B cell (primary cell): ENCODE measurements at regions not wholly inside any gene's neighbourhood (a gene's known extent, or its start where the extent isn't known, plus 50 kb on each side); places are given as distances from the start of the nearest gene placed in this dataset.

Source experiments
- ATAC-seq: fragments of 200-7000 bp; cut with Tn5 transposase; one replicate; pipeline ENCODE4 v1.10.0; 2021; ENCODE audit warnings: low read depth, mild to moderate bottlenecking, moderate number of reproducible peaks, moderate library complexity
- CTCF ChIA-PET: fragments of 350-600 bp; sonication (Branson Sonifier 250); formaldehyde crosslinking; loops from one replicate; lab custom pipeline; 2021; ENCODE audit warnings: antibody characterized with exemption, inconsistent platforms; lab: Charles Lee
- POLR2A ChIA-PET: fragments of 350-600 bp; sonication (Branson Sonifier 250); formaldehyde crosslinking; loops from one replicate; lab custom pipeline; 2021; ENCODE audit warnings: antibody characterized with exemption; lab: Charles Lee
- DNase-seq: peaks from one replicate; pipeline ENCODE4 v3.0.0; 2013
- H2AFZ ChIP-seq: 2 replicates; pipeline ENCODE4 v1.6.1; 2012; ENCODE audit warnings: mild to moderate bottlenecking, low read depth, low read length; ENCODE audit not compliant: insufficient read depth, poor library complexity, severe bottlenecking
- H3K27ac ChIP-seq, 2 donors: 1 replicate in 1 of 2; 2 replicates in 1 of 2; pipeline ENCODE4 v1.5.1; 2012 to 2013; ENCODE audit warnings: low read length in 2 of 2, mild to moderate bottlenecking in 2 of 2, moderate library complexity in 1 of 2
- H3K27me3 ChIP-seq, 4 experiments: fragments of 200-600 bp in 1 of 4; sonication (generic) in 1 of 4; replicated peaks in 1 of 4; 1 replicate in 2 of 4; 2 replicates in 2 of 4; pipeline versions ENCODE4 v1.6.1 to v1.7.0; 2013 to 2016; ENCODE audit warnings: low read length in 3 of 4, mild to moderate bottlenecking in 2 of 4, mixed read lengths in 1 of 4, moderate library complexity in 1 of 4; ENCODE audit not compliant: insufficient read depth in 4 of 4, control insufficient read depth in 3 of 4; ENCODE audit errors: control extremely low read depth in 1 of 4
- H3K36me3 ChIP-seq, 2 experiments: replicated peaks in 1 of 2; 1 replicate in 1 of 2; 2 replicates in 1 of 2; pipeline versions ENCODE4 v1.6.1 to v1.7.1; 2013; ENCODE audit warnings: low read length in 1 of 2; ENCODE audit not compliant: insufficient read depth in 2 of 2, control insufficient read depth in 1 of 2; ENCODE audit errors: control extremely low read depth in 1 of 2, extremely low read depth in 1 of 2
- H3K4me1 ChIP-seq, 2 donors: fragments of 200-600 bp in 1 of 2; sonication (generic) in 1 of 2; 1 replicate in 1 of 2; 2 replicates in 1 of 2; pipeline versions ENCODE4 v1.5.1 to v1.6.1; 2013 to 2017; ENCODE audit warnings: low read length in 2 of 2; ENCODE audit not compliant: control insufficient read depth in 2 of 2, insufficient read depth in 2 of 2
- H3K4me2 ChIP-seq: replicated peaks from 2 replicates; pipeline ENCODE3; 2012; ENCODE audit warnings: mild to moderate bottlenecking, low read depth, low read length; ENCODE audit not compliant: poor library complexity, severe bottlenecking
- H3K4me3 ChIP-seq, 5 experiments: fragments of 200-600 bp in 1 of 5; sonication (generic) in 1 of 5; 1 replicate in 3 of 5; 2 replicates in 2 of 5; pipeline versions ENCODE4 v1.5.1 to v1.7.0; 2011 to 2016; ENCODE audit warnings: low read length in 4 of 5, mild to moderate bottlenecking in 4 of 5, low read depth in 2 of 5, control low read depth in 1 of 5, moderate library complexity in 1 of 5; ENCODE audit not compliant: insufficient read depth in 1 of 5; ENCODE audit errors: control extremely low read depth in 1 of 5, extremely low read depth in 1 of 5
- H3K79me2 ChIP-seq: fragments of 200-600 bp; sonication (generic); one replicate; pipeline ENCODE4 v1.6.0; 2016; ENCODE audit warnings: low read length; ENCODE audit not compliant: control insufficient read depth, insufficient read depth
- H3K9ac ChIP-seq: fragments of 200-600 bp; sonication (generic); 2 replicates; pipeline ENCODE4 v1.6.1; 2017; ENCODE audit warnings: mild to moderate bottlenecking, low read length, moderate library complexity
- H3K9me3 ChIP-seq, 3 donors: one replicate each; pipeline versions ENCODE4 v1.6.1 to v1.7.1; 2013; ENCODE audit warnings: low read length in 2 of 3; ENCODE audit not compliant: control insufficient read depth in 2 of 3, insufficient read depth in 1 of 3; ENCODE audit errors: control extremely low read depth in 1 of 3
- H4K20me1 ChIP-seq: 2 replicates; pipeline ENCODE4 v1.6.0; 2012; ENCODE audit warnings: mild to moderate bottlenecking, low read length; ENCODE audit not compliant: insufficient read depth, control insufficient read depth, poor library complexity, severe bottlenecking
- H3K27ac Mint-ChIP-seq: one replicate; pipeline ENCODE4 v1.8.0; 2021; ENCODE audit warnings: mixed read lengths
- H3K27me3 Mint-ChIP-seq: one replicate; pipeline ENCODE4 v1.8.0; 2021; ENCODE audit warnings: mixed read lengths
- H3K4me1 Mint-ChIP-seq: one replicate; pipeline ENCODE4 v1.8.0; 2021; ENCODE audit warnings: mixed read lengths
- H3K4me3 Mint-ChIP-seq: one replicate; pipeline ENCODE4 v1.8.0; 2021; ENCODE audit warnings: mixed read lengths
- H3K9me3 Mint-ChIP-seq: one replicate; pipeline ENCODE4 v1.8.0; 2022; ENCODE audit warnings: mixed read lengths; ENCODE audit not compliant: insufficient read depth
- EZH2 ChIP-seq: IDR thresholded peaks from 2 replicates; pipeline ENCODE4 v1.6.1; 2012; ENCODE audit warnings: borderline replicate concordance, low read depth, mild to moderate bottlenecking, moderate library complexity, low read length; ENCODE audit not compliant: insufficient read depth, poor library complexity, severe bottlenecking
- WGBS: methylation state at CpG from one replicate; pipeline ENCODE4 v1.1.5; 2013; ENCODE audit warnings: missing lambda C conversion rate; ENCODE audit not compliant: insufficient coverage; 5-methylcytosine and 5-hydroxymethylcytosine counted together
- intact Hi-C: fragments of 100-400 bp; cut with micrococcal nuclease; formaldehyde crosslinking; loops from one replicate; pipeline ENCODE4 v1.10.0; 2022
- TF ChIP-seq, protein P1 (sequence below): fragments of 200-600 bp; IDR thresholded peaks from one replicate; pipeline ENCODE4 v1.8.0; 2022; ENCODE audit warnings: antibody characterized with exemption, mild to moderate bottlenecking

DNA sequence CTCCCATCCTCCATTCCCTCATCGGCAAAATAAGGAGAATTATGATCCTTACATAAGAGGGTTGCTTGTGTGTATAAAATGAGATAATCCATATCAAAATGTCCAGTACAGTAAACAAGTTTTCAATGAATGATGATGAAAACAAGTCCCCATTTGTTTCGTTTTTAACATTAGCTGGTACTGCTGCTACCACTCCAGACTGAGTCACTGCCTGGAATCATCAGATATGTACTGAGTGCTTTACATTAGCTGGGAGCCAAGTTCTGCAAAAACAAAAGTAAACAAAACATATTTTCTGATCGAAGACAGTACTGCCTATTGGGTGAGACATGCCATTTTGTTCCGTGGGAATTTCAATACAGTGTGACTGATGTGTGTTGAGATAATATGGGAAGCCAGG lies 123.2 kb upstream of the IGFBP7 start:
- H4K20me1 ChIP-seq = no peaks in the 10 kb centered on the region
- POLR2A ChIA-PET = no interaction called here
- no peaks in the 10 kb centered on the region for H3K79me2 ChIP-seq
- WGBS = 79% methylated on average over 2 of the region's 4 CpGs
- H2AFZ ChIP-seq = no peak overlapping the region
- H3K27me3 ChIP-seq = peaks cover 0 to 4% (median 0%) of the 10 kb centered on the region in 4 experiments
- H3K4me2 ChIP-seq = no peak overlapping the region
- no peaks in the 10 kb centered on the region for H3K9me3 ChIP-seq
- ATAC-seq = no peak
- H3K9me3 Mint-ChIP-seq = no peaks in the 10 kb centered on the region
- H3K4me3 ChIP-seq = no peak overlapping the region
- CTCF ChIA-PET = no interaction called here
- no peak overlapping the region for H3K4me3 Mint-ChIP-seq
- H3K36me3 ChIP-seq = no peaks in the 10 kb centered on the region
- no peak overlapping the region for H3K27ac Mint-ChIP-seq
- H3K27ac ChIP-seq = no peak overlapping the region
- no peak for DNase-seq
- no peak overlapping the region for H3K9ac ChIP-seq
- peaks cover 2% of the 10 kb centered on the region for H3K27me3 Mint-ChIP-seq
- no peaks in the 10 kb centered on the region for H3K4me1 ChIP-seq
- intact Hi-C loops = no loop called here
- TF ChIP-seq, protein P1, sequence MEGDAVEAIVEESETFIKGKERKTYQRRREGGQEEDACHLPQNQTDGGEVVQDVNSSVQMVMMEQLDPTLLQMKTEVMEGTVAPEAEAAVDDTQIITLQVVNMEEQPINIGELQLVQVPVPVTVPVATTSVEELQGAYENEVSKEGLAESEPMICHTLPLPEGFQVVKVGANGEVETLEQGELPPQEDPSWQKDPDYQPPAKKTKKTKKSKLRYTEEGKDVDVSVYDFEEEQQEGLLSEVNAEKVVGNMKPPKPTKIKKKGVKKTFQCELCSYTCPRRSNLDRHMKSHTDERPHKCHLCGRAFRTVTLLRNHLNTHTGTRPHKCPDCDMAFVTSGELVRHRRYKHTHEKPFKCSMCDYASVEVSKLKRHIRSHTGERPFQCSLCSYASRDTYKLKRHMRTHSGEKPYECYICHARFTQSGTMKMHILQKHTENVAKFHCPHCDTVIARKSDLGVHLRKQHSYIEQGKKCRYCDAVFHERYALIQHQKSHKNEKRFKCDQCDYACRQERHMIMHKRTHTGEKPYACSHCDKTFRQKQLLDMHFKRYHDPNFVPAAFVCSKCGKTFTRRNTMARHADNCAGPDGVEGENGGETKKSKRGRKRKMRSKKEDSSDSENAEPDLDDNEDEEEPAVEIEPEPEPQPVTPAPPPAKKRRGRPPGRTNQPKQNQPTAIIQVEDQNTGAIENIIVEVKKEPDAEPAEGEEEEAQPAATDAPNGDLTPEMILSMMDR = no peak
- no peak for TF ChIP-seq EZH2
- H3K4me1 Mint-ChIP-seq = no peaks in the 10 kb centered on the region

DNA sequence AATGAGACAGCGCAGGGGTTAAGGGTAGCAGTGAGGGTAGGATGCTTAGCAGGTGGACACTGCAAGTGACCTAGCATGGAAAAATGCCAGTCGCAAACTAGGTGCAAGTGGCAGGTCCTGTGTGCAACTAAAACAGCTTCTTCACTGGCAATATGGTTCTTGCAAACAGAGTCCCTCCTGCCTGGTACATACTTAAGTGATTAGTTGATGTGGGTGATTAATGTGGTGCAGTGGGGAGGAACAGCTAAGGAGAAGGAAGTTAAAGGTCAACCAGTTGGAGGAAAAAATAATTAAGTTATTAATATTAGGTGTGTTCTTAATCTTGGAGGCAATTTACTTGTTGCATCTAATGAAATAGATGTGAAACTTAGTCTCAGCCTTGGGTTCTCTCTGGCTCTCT lies 121.6 kb upstream of the IGFBP7 start:
- Histone ChIP-seq H3K27ac (no peak overlapping the region), H3K4me3 (no peak overlapping the region), H3K9ac (no peak overlapping the region), H3K79me2 (no peaks in the 10 kb centered on the region), H2AFZ (no peak overlapping the region), H4K20me1 (no peaks in the 10 kb centered on the region), H3K27me3 (no peaks in the 10 kb centered on the region), H3K4me2 (no peak overlapping the region), H3K36me3 (no peaks in the 10 kb centered on the region), H3K9me3 (no peaks in the 10 kb centered on the region), H3K4me1 (no peaks in the 10 kb centered on the region)
- Mint-ChIP-seq H3K27ac (no peak overlapping the region), H3K9me3 (no peaks in the 10 kb centered on the region), H3K4me3 (no peak overlapping the region), H3K4me1 (no peaks in the 10 kb centered on the region), H3K27me3 (peaks cover 3% of the 10 kb centered on the region)
- 92% methylated on average over 2 of the region's 2 CpGs for WGBS
- no peak for ATAC-seq
- no peak for DNase-seq
- TF ChIP-seq EZH2 = no peak
- TF ChIP-seq, protein P1 = no peak
- intact Hi-C loops = no loop called here
- POLR2A ChIA-PET = no interaction called here
- CTCF ChIA-PET = no interaction called here
